Activated CD8-positive, alpha-beta memory T cell treated with anti-CD3 and anti-CD28 coated beads for 24 hours (primary cell): ENCODE measurements at regions not wholly inside any gene's neighbourhood (a gene's known extent, or its start where the extent isn't known, plus 50 kb on each side); places are given as distances from the start of the nearest gene placed in this dataset.
"Not testable (repeated sequence)": the region's sequence is repeated elsewhere in the genome, so short reads cannot be mapped to it uniquely, and the experiment has no call there.

Experiments used
- DNase-seq: peaks from one replicate; pipeline ENCODE4 v3.0.0-alpha.2; 2020

GRCh38 chr13:109268492-109268891 lies 517.9 kb downstream of the IRS2 start:
- not testable (repeated sequence) for DNase-seq

GRCh38 chr13:109267400-109267799 lies 519.0 kb downstream of the IRS2 start:
- not testable (repeated sequence) for DNase-seq

- DNase-seq: not testable (repeated sequence)
Observed at GRCh38 chr13:109265438-109265742, 521.0 kb downstream of the IRS2 start.

GRCh38 chr13:109264603-109265437 lies 521.6 kb downstream of the IRS2 start:
- not testable (repeated sequence) for DNase-seq

- not testable (repeated sequence) for DNase-seq
Observed at GRCh38 chr13:109257761-109258157, 528.6 kb downstream of the IRS2 start.
